NCI-H1694 (cell line): ENCODE measurements at regions not wholly inside any gene's neighbourhood (a gene's known extent, or its start where the extent isn't known, plus 50 kb on each side); places are given as distances from the start of the nearest gene placed in this dataset.
"Not testable (repeated sequence)": the region's sequence is repeated elsewhere in the genome, so short reads cannot be mapped to it uniquely, and the experiment has no call there.

Experiments used
- DNase-seq: peaks from one replicate; lab custom pipeline; 2025; lab: John Stamatoyannopoulos, UW

DNA sequence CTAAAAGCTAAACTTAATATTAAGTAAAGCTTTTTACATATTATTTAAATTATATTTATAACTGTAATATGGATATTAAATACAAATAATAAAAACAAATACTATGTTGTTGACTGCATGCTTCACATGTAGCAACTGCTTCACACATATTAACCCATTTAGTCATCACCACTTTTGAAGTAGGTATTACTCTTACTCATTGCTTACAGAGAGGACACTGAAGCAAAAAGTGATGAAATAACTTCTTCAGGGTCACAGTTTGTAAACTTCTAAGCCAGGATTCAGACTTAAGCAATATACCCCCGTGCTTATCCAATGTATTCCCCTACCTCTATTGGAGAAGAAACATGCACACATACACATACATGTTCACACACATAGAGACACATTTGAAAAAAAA lies 166.6 kb downstream of the DKK2 start:
- DNase-seq: no peak

DNA sequence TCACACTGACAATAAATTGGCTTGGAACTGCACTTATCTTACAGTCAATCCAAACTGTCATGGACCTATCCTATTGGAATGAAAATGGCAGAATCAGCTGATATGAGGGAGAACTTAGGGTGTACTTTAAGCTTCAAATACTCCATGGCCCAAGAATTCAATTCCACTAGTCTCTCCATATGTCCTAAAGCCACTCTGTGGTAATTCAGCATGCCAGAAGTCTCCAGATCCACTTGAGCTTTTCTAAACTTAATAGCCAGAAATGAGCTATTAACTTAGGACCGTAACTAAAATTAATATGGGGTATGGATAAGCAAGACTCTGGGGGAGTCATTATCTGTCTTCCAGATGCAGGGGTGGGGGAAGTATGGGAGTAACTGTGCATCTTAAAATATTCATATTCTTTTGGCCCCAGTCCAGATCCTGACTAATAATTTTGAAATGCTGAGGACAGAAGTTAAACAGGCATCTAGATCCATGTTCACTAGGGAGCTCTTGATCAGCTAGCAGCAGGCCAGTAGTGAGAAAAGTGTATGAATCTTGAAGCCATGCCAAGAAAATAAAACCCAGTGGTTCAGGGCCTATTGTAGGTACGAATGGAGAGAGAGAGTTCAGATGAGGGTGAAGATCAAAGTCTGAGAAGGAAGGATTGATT lies 167.6 kb downstream of the DKK2 start:
- DNase-seq: no peak

DNA sequence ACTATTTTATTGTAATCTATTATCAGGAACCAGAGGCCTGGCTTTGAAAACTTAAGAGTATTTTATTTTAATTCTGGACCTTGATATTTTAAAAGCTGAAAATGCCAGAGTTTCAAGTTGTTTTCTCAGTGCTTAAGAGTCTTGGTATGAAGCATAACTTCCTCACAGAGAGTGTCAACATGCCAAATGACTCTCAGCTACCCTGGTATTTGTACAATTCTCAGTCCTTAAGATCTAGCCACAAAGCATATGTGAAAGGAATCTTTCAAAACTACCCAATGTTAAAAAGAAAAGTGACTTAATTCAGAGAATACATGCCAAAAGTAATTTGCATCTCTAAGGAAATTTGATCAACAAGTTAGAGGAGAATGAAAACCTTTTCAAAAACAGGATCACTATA lies 171.9 kb downstream of the DKK2 start:
- no peak for DNase-seq

DNA sequence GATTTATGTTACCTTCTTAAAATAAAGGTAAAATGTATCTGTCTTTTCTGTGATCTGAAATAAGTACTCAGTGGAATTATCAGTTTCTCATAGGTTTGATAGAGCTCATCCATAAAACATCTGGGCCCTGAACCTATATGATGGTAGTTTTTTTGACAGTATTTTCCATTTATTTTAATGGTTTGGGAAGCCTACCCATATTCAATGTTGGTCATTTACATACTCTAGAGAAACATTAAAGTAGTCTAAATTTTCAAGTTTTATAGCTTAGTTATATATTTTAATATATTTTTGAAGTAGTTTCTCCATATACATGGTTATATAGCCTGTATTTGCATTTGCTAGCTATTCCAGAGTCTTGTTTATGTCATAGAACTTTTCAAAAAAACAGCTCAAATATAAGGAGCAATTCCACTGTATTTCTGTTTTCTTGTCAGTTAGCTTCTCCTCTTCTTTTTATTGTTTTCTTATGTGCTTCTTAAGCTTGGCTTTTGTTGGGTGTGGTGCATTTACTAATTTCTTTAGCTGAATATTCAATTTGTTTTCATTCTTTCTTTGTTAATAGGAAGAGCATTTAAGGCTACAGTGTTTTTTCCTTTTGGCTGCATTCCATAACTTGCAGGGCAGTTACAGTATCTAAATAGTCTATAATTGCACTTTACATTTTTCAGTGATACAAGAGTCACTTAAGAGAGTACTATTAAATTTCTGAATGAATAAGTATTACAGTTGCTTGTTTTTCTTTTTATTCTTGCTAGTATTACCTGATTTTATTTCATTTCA lies 181.4 kb downstream of the DKK2 start:
- no peak for DNase-seq

DNA sequence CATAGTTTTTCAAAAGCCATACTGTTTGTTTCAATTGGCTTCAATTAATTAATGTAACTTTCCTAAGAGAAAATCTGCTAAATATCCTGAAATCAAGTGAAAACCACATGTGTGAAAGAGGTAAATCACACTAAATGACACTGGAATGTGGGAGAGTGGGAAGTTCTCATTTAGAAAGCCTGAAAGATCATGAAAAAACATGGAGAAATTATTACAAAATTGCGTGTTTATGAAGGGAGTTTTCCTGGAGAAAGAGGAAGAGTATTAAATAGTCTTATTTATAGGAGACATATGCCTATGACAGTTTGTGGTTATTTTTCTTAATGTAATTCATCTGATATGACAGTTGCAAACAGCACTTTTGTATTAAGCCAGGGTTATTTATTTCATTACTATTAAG lies 183.7 kb downstream of the DKK2 start:
- no peak for DNase-seq

DNA sequence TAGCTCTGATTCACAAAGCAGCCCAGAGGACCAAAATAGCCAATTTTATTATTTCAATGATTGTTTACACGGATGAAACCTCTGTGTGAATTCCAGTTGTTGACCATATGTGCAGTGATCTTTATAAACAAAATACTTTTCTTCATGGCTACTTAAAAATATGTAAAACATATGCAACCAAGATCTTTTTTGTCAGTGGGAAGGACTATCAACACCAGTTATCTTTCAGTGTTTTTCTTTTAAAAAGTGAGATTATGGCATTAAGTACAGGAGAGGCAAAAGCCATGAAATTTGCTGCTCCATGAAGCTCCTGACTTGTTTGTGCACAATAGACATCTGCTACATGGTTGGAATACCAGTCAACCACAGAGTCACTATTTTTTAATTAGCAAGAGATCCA lies 184.4 kb downstream of the DKK2 start:
- DNase-seq: no peak

DNA sequence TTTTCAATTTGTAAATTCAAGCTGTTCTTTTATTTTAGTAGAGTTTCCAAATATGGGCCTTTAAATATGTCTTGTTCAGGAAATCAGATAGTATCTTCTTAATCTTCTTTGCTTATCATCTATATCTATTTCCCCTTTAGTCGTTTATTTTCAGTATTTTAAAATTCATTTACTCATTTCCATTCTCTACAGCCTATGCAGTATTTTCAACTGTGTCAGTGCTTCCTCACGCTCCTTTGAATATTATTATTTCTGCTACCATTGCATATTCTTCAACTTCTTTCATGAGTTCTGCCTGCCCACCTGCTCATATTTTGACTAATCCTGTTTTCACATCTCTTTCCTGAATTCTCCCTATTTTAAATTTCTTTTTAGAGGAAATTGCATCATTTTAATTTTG lies 185.4 kb downstream of the DKK2 start:
- DNase-seq: no peak

DNA sequence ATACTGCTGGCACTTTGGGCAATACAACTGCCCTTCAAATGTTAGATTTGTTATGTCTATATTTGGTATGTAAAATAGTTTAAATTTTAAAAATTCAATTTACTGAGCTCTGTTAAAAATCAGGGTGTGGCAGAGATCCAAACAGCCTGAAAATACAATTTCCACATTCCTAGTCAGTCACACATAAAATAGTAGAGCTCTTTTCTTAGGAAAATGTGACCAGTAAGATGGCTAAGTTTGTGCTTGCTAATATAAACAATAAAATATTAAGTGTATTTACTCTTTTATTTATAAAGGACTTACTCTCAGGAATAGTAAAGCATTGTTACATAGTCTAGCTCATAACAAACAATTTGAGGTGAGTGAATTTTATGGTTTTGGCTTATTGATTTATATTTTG lies 200.2 kb downstream of the DKK2 start:
- no peak for DNase-seq

DNA sequence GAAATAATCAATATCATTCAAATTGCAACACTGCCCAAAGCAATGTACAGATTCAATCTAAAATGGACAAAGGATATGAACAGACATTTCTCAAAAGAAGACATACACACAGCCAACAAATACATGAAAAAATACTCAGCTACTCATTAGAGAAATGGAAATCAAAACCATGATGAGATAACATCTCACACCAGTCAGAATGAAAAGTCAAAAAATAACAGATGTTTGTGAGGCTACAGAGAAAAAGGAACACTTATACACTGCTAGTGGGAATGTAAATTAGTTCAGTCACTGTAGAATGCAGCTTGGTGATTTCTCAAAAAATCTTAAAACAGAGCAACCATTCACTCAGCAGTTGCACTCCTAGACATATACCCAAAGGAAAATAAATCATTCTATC lies 205.2 kb downstream of the DKK2 start:
- no peak for DNase-seq

DNA sequence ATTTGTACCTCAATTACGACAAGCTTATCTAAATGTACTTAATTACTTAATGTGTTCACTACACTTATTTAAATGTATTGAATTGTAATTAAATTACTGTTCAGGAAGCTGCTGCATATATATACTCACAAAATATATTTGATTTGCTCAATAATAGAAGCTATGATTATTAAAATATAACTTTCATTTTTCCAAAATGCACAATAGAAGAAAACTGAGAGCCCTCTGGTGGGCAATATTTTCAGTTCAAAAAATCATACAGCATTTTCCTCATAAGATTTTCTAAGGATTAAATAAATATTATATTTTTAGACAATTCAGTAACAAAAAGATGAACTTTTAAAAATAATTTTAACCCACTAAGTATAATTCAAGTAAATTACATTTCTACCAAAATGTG lies 217.3 kb downstream of the DKK2 start:
- no peak for DNase-seq

DNA sequence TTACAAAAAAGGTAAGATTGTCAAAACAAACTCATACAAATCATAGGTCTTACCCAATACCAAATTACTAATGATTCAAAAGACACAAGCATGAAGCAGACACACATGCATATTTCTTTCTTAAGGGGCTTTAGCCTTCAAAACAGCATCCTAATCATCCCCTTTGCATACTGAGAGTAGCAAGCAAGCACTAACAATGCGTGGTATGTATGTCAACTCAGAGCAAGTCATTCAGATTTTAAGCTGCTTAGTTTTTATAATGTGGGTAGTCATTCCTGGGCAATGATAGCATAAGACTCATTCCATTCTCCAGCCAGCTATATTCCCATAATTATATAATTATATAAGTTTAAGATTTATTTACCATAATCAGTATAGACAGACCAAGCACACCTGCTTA lies 219.6 kb downstream of the DKK2 start:
- no peak for DNase-seq

DNA sequence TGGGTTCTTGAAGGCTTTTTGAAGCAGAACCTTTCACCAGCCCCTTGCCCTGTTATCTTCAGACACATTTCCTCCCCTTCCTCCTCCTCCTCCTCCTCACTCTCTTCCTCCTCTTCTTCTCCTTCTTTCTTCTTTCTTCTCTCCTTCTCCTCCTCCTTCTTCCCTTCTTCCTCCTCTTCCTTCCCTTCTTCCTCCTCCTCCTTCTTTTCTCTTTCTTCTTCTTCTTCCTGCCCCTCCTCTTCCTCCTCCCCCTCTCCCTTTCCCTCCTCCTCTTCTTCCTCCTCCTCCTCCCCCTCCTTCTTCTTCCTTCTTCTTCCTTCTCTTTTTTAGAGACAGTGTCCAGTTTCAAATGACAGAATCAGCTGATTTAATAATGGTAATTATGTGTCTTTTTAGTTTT lies 226.0 kb downstream of the DKK2 start:
- no peak for DNase-seq

DNA sequence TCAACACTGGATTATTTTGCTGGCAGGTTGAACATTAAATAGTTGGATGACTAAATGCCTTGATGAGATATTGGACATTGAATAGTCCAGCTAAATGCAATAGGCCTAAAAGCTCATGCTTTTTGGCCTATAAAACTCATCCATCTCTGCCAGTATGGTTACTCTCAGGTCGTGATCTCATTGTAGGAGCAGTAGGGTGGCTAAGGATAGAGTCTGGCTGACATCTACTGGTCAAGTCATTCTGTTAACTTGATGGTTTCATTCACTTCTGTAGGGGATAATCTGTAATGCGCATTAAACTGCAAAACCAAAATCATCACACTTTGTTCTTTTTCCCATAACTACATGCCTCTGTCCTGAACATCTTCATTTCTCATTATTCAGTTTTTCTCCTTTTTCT lies 227.0 kb downstream of the DKK2 start:
- DNase-seq: no peak

DNA sequence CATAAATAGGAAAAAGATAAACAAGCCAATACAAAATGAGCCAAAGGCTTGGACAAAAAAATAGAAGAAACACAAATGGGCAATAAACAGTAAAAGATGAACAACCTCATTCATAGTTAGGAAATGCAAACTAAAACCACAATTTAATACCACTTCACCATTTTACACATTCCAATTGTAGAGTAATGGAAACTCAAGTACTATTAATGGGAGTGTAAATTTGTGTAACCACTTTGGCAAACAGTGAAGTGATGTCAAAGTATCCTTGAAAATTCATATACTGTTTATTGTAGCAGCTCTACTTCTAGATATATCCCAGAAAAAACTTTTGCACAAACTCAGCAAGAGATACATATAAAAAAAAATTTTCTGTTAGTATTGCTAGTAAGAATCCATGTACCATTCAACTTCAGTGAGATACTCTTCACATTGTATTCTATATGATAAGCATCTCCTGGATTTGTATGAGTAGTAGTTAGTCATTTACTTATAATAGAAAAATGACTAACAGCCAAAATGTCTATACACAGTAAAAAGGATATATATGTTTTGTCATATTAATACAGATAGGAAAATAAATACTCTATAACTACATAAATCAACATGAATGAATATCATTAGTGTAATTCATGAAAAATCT lies 229.8 kb downstream of the DKK2 start:
- DNase-seq: no peak

DNA sequence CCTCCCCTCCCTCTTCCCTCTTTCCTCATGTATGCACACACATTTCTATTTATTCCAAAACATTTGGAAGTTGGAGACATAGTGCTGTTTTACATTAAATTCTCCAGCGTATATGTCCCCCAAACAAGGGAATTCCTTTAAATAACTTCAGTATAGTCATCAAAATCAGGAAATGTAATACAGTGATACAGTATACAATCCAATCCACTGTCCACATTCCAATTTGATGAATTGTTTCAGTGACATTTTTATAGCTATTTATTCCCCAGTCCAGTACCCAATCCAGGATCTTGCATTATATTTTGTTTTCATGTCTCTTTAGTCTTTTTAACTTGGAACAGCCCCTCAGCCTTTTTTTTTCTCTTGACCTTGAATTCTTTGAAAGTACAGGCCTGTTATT lies 233.0 kb downstream of the DKK2 start:
- DNase-seq: no peak

DNA sequence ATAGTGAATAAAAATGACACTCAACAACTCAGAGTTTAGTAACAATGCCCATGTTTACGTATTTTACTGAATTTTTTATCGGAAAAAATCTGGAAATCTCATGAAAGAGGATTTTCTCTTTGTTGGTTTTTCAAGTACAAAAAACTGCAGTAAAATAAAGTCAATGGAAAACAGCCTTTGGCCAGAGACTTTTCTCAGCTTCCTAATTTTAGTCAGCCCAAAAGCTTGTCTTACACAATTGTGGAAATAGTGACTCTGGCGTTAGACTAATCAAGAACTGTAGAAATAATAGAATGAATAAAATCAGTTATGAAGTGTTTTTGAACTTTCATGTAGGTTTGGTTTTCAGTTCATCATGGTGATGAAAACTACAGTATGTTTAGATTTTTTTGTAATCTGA lies 234.7 kb downstream of the DKK2 start:
- no peak for DNase-seq

DNA sequence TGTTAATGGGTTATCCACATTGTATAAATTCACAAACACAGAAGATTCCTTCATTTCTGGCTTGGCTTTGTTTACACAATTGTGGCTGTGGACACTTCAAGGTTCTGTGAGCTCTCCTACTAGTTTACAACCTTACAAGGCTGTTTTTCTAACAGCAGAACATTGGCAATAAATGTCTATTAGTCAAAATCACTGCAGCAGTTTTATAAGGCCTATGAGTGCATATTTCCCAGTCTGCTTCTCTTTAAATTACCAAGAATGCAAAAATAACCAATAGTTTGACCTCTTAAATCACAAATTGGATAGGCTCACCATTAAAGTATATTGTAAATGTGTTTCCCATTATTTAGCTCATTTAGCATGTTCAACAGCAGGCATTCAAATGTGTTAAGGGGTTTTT lies 239.2 kb downstream of the DKK2 start:
- no peak for DNase-seq

DNA sequence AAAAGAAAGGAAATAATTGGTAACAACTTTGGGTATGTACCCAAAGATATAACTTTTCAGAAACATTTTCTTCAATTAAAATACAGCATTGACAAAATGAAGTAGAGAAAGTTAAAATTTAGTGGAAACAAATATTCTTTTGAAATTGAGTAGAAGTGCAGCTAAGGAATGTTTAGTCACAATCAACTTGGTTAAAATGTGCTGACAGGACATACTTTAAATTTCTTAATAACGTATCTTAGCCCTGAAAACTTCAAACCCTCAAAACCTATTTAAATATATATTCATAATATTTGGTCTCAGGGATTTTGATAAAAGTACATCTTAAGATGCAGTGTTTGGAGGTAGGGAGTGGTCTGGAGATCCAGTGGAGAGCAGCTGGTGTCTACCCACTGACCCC lies 240.8 kb downstream of the DKK2 start:
- no peak for DNase-seq

DNA sequence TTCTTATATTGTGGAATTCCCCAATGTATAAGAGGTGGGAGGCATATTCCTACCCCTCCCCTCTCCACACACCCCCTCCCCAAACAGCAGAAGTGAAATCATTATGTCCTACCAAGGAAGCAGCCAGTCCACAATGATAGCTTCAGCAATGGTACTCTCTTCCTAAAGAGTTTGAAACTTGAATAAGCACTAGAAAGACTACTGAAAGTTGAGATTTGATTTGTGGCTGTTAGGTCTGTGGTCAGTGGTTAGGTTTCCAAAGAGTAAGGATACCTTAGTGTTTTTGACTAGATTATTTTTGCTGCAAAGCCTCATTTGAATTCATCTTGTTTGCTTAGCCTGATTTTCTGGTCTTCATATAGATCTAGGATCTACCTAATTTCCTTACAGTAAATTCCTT lies 242.2 kb downstream of the DKK2 start:
- no peak for DNase-seq

DNA sequence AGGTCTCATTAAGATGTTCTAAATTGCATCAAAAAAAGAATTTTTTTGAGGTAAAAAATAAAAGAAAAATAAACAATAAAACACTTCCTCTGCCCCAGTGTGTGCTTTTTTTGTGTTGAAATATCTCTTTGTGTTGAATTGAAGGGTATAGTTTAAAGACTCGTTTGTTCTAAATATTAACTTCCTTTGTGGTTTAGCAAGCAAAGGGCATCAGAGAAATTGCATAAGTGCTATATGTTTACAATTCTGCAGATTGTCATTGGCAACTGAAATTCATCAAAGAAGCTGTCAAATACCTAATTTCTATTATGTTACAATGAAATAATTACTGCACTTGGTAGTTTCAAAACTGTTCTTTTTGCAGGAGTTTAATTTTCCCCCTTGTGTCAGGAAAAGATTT lies 260.5 kb downstream of the DKK2 start:
- no peak for DNase-seq

DNA sequence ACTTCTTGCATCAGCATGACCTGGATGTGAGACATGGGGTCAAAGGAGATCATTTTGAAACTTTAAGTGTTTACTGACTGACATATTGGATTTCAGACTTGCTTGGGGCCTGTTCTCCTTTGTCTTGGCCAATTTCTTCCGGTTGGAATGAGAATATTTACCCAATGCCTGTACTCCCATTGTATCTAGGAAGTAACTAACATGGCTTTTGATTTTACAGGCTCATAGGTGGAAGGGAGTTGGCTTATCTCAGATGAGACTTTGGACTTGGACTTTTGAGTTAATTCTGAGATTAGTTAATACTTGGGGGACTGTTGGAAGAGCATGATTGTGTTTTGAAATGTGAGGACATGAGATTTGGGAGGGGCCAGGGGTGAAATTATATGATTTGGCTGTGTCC lies 262.1 kb downstream of the DKK2 start:
- not testable (repeated sequence) for DNase-seq

DNA sequence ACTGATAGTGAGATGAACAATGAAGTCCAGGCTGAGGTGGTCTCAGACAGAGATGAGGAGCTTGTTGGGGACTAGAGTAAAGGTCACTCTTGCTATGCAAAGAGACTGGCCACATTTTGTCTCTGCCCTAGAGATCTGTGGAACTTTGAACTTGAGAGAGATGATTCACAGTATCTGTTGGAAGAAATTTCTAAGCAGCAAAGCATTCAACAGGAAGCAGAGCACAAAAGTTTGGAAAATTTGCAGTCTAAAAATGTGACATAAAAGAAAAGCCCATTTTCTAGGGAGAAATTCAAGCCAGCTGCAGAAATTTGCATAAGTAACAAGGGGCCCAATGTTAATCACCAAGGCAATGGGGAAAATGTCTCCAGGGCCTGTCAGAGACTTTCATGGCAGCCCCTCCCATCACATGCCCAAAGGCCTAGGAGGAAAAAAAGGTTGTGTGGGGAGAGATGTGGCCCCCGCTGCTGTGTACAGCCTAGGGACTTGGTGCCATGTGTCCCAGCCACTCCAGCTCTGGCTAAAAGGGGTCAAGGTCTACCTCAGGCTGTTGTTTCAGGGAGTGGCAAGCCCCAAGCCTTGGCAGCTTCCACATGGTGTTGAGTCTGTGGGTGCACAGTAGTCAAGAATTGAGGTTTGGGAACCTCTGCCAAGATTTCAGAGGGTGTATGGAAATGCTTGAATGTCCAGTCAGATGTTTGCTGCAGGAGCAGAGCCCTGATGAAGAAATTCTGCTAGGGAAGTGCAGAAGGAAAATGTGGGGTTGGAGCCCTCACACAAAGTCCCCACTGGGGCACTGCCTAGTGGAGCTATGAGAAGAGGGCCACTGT lies 262.8 kb downstream of the DKK2 start:
- no peak for DNase-seq

DNA sequence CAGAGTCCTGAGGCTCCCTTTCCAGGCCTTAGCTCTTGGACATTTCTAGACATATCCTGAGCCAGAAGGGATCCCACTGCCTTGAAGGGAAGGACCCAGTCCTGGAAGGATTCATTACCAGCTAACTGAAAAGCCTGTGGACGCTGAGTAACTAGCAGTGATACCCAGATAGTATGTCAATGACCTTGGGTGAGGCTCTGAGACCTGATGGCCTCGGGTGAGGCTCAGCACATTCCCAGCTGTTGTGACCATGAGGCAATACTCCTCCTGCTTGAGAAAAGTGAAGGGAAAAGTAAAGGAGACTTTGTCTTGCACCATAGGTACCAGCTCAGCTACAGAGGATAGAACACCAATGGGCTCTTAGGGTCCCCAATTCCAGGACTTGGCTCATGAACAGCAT lies 268.1 kb downstream of the DKK2 start:
- no peak for DNase-seq
